Glomerular visceral epithelial cell (primary cell): ENCODE measurements at regions not wholly inside any gene's neighbourhood (a gene's known extent, or its start where the extent isn't known, plus 50 kb on each side); places are given as distances from the start of the nearest gene placed in this dataset.

ENCODE experiments used
- DNase-seq: peaks from one replicate; pipeline ENCODE4 v3.0.0-alpha.2; 2016; ENCODE audit errors: extremely low spot score

DNA sequence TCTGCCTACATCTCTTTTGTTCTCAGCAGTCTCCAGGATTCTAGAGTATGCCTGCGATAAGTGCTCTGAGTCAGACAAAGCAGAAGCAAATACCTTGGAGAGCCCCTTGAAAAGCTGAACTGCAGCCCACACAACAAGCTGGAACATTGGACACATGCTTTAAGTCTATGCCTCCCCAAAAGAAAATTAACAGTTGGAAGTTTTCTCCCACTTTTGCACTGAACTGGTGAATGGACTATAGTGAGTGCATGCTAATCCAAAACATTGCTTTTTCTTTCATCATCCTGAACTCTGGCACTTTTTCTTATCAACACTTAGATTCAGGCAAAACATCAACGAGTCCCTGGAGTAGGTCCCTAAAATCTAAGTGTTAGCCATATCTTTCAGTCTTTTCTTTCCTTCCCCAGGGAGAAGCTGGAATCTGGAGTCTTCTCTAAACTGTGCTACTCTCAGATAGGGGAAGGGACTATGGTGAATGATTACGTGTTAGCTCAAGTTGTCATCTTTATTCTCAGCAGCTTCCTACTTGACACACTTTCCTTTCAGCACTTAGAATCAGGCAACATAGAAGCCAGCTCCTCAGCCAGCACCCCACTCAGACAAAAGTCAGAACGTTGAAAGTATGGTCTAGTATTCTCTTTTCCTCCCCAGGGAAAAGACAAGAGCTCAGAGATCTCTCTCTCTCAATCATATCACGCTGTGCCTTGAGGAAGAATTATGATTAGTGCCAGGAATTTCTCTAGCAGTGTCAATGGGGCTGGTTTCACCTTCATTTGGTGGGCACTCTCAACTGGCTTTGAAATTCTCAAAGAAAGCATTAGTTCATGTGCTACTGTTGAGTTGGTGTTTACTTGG lies 811.0 kb upstream of the GJE1 start:
- no peak for DNase-seq

DNA sequence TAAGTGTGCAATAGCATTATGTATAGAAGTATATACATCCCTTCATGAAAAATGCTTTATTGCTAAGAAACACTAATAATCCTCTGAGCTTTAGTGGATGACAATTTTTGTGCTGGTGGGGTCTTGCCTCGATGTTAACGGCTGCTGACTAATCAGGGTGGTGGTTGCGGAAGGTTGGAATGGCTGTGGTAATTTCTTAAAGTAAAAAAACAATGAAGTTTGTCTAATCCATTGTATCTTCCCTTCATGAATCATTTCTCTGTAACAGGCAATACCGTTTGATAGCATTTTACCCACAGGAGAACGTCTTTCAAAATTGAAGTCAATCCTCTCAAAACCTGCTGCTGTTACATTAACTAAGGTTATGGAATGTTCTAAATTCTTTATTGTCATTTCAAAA lies 816.5 kb upstream of the GJE1 start:
- DNase-seq, result no peak

- DNase-seq, result no peak
Measured at GRCh38 chr6:141313986-141314385, 818.7 kb upstream of the GJE1 start.

GRCh38 chr6:141309295-141309694 lies 823.4 kb upstream of the GJE1 start:
- DNase-seq, result no peak

GRCh38 chr6:141307309-141307998 lies 825.3 kb upstream of the GJE1 start:
- DNase-seq, result no peak

DNA sequence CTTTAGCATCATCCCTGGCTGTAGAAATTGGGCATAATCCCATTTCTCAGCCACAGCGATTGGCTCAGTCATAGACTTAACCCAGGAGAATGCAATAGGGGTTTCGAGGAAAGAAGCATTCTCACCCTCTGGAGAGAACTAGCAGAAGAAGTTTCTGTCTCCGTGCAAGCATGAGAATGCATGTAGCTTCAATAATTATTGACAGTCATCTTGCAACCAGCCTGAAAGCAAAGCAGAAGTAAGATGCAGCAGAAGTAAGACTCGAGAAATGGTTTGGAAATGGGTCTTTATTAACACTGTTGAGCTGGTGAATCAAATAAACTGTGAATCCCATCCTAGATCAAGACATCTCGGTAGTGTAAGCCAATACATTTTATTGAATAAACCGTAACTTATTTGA lies 828.8 kb upstream of the GJE1 start:
- no peak for DNase-seq

DNA sequence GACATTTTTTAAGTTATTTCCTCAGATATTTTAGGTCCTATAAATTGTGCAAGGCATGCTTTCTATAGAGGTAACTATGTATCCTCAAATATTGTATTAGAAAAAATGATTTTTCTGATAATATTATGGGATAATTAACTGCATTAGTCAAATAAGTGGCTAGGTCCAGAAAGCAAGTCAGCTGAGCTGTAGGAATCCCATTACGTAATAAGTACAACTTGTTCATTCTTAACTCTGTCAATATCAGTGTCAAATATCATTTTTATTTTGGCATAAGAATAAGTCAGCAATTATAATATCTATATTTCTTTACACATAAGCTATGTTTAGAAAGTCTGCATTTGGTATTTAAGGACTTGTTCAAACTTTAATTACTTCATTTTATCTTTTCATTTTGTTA lies 830.9 kb upstream of the GJE1 start:
- DNase-seq, result no peak

DNA sequence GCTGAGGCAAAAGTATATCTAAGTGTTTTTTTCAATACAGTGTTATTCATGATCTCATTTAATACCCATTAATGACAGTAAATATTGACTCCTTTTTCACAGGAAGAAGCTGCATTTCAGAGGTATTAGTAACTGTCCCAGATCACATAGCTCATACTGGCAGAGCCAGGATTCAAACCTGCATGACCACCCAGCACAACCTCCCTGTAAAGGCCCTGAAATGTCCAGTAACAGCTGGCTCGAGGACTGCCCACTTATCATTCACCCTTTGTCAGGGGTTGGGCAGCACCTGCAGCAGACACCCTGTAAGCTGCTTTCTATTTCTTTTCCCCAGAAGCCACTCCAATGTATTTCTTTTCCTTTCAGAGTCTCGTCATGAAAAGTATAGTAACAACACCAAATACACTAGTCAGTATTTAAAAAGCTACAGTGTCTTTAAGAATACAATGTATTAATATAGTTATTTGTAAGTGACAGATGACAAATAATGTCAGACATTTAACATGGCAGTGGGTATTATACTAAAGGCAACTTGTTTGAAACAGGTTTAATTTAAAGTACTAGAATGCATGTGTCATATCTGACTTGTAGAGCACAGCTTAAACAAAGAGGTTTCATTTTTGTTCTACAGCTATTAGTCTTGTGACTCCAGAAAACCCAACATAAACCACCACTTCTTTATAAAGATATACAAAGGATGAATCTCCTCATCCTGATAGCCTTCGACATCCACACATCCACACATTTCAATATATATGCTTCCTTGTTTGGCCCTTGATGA lies 841.6 kb upstream of the GJE1 start:
- no peak for DNase-seq

DNA sequence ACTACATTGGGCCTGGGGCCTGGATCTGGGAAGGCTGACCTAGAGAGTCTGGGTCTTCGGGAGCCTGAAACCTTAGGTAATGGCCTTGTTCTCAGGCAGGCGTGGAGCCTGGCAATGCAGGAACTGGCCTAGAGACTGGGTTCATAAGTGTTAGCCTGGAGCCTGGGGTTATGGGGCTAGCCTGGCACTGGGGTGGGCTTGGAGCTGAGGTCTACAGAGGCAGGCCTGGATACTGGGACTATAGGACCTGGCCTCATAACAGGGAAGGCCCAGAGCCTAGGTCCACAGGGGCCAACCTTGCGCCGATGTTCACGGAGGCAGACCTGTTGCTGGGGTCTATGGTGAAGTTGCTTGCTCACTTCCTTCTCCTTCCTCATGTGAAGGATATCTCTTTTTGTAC lies 843.8 kb upstream of the GJE1 start:
- no peak for DNase-seq

GRCh38 chr6:141282263-141282662 lies 850.5 kb upstream of the GJE1 start:
- DNase-seq, result no peak

DNA sequence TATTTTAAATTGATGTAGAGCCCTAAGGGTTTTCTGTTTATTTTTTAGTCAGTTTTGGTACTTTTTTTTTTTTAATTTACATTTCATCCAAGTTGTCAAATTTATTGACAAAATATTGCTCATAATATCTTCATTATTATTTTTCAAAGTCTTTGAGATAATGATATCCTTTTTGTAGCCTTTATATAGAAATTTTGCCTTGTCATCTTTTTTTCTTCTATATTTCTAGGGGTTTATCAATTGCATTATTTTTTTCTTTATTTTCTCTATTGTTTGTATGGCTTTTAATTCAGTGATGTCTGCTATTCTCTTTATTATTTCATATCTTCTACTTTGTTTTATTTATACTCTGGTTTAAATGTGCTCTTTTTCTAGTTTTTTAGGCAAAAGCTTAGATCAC lies 863.0 kb upstream of the GJE1 start:
- no peak for DNase-seq

- DNase-seq, result no peak
Measured at GRCh38 chr6:141267420-141267819, 865.3 kb upstream of the GJE1 start.

DNA sequence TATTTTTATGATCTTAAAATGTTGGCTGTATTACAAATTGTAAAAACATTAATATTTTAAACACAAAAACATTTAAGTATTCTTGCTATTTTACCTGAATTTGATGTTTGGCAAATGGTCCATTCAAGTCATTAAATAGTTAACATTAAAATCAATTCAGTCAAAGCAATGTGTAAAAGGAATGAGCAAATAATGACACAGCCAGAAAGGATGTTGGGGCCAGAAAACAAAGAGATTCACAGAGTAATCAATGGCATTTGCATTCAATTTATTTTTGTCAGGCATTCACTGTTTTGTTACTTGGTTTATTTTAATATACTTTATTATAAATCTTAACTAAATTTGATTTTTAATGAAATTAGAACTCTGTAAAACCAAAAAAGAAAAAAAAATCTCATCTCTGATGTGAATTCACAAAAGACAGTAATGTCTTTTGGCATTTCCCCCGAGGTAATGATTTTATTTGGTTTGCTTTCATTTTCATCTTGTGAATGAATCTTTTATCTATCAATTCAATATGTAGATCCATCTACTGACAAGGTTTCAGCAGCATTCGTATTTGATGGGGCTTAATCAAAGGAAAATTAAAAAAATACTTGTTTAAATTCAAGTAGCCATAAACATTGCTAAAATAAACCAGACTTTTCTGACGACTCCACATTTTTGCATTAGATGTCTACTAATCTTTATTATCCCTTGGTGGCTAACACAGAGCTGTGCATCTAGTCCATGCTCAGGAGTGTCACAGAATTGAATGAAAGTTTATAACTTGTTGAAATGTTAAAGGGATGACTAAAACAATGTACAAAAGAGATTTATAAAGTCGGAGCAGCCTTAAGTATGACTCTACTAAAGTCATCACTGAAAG lies 866.7 kb upstream of the GJE1 start:
- DNase-seq, result no peak

- no peak for DNase-seq
Measured at GRCh38 chr6:141264101-141264500, 868.6 kb upstream of the GJE1 start.

GRCh38 chr6:141261672-141262060 lies 871.1 kb upstream of the GJE1 start:
- no peak for DNase-seq

GRCh38 chr6:141261016-141261671 lies 871.6 kb upstream of the GJE1 start:
- no peak for DNase-seq

DNA sequence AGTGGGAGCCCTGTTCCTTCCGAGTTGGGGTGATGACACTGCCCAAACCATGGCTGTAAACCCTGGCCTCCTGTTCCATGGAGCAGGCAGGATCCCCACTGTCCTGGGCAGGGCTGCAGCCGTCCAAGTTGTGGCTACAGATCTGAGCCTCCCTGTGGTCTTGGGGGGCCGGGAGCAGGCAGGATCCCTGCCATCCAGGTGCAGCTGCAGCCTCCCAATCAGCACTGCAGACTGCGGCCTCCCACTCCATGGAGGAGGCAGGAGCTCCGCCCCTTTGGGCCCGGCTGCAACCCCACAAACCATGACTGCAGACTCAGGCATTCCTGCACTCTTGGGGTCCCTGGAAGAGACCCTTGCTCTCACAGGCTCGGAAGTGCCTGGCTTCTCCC lies 872.1 kb upstream of the GJE1 start:
- no peak for DNase-seq

DNA sequence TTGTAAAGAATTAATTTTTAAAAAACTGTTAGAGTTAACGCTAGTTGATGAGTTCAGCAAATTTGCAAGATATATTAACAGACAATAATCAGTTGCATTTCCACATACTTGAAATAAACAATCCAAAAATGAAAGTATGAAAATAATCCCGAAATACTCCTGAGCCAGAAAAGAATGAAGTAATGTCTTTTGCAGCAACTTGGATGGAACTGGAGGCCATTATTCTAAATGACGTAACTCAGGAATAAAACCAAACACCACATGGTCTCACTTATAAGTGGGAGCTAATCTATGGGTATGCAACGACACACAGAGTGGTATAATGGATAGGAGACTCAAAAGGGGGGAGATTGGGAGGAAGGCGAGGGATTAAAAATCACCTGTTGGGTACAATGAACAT lies 872.9 kb upstream of the GJE1 start:
- DNase-seq, result no peak

DNA sequence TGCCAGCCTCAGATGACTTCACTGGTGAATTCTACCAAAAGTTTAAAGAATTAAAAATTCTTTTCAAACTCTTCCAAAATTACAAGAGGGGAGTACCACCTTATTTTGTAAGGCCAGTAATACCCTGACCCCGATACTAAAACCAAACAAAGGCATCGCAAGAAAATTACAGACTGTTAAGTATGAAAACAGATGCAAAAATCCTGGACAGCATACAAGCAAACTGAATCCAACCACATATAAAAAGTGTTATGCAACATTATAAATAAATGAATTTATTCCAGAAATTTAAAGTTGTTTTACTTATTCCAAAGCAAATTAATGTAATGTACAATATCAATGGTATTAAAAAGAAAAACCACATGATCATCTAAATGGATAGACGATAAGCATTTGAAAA lies 873.6 kb upstream of the GJE1 start:
- DNase-seq, result no peak

DNA sequence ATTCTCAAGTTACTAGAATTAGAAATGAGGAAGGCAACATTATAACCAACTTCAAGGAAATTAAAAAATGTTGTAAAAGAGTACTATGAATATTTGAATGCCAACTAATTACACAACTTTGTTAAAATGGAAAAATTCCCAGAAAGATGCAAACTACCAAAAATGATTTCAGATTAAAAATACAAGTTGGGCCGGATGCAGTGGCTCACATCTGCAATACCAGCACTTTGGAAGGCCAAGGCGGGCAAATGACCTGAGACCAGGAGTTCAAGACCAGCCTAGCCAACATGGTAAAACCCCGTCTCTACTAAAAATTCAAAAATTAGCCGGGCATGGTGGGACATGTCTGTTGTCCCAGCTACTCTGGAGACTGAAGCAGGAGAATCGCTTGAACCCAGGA lies 874.2 kb upstream of the GJE1 start:
- no peak for DNase-seq

DNA sequence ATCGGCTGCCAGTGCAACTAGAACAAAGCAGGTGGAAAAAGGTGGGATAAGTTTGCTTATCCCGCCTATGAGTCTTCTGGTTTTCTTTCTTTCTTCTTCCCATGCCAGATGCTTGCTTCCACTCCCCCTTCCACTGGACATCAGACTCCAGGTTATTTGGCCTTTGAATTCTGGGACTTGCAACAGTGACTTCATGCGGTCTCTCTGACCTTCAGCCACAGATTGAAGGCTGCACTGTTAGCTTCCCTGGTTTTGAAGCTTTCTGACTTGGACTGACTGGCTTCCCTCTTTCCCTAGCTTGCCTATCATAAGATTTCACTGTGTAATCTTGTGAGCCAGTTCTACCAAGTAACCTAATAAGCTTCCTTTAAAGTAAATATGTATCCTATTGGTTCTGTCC lies 878.4 kb upstream of the GJE1 start:
- no peak for DNase-seq
